Activated gamma-delta T cell treated with Interleukin-2 at 50 U/mL for 16 hours (primary cell): ENCODE measurements at regions not wholly inside any gene's neighbourhood (a gene's known extent, or its start where the extent isn't known, plus 50 kb on each side); places are given as distances from the start of the nearest gene placed in this dataset.
"Not testable (repeated sequence)": the region's sequence is repeated elsewhere in the genome, so short reads cannot be mapped to it uniquely, and the experiment has no call there.

Source experiments
- DNase-seq: peaks from one replicate; pipeline ENCODE4 v3.0.0-alpha.2; 2020

GRCh38 chr1:239952348-239953308 is 139.1 kb upstream of the FMN2 start:
- DNase-seq: no peak

DNA sequence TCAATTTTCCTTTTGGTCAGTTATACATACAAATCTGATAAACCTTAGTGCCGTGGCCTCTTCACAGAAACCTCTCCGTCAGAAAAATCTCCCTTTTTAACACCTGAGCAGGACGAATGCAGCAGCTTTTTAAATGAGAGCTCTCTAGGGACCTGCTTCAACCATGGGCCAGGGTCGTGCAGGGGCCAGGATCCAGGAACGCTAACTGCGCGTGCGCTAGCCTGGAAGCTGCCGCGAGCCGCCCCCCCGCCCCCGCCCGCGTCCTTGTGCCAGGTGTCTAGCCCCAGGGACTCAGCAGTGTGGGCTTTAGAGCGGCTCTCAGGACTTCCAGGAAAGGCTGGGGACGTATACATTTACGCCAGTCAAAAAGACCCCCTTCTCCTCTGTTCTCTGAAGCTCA is 136.8 kb upstream of the FMN2 start:
- DNase-seq: no peak

DNA sequence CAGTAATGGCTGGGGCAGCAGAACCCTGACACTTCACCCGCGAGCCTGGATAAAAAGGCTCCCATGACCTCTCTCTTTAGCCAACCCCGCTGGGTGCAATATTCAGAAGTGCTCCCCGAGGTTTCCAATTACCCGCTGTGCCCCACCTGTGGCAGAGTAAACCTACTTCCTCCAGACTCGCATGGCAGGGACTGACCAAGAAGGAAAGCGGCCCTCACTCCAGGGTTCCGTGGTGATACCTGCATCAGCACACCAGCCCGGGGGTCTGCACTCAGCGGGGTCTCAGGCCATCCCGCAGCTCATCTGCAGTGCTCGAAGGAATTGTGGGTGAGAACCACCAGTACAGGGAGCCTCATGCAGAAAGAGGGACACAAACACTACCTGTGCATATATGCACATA is 136.3 kb upstream of the FMN2 start:
- DNase-seq: no peak

GRCh38 chr1:239956263-239956662 is 135.4 kb upstream of the FMN2 start:
- DNase-seq: no peak

DNA sequence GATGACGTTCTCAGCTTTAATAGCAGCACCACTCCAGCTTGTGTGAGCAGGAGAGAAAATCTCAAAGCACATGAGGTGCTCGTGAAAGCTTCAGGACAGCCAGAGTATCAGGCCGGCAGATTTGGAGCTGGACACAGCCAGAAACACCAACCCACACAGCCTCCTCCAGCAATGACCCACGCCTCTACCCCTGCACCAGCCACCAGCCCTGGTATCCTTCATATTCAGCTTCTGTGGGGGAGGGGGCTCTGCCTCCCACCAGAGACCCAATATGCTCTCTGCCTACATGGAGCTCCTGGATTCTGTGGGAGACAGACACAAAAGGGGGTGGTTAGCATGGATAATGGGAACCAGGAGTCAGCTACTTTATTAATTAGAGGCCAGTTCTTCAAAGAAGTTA is 133.6 kb upstream of the FMN2 start:
- DNase-seq: no peak

DNA sequence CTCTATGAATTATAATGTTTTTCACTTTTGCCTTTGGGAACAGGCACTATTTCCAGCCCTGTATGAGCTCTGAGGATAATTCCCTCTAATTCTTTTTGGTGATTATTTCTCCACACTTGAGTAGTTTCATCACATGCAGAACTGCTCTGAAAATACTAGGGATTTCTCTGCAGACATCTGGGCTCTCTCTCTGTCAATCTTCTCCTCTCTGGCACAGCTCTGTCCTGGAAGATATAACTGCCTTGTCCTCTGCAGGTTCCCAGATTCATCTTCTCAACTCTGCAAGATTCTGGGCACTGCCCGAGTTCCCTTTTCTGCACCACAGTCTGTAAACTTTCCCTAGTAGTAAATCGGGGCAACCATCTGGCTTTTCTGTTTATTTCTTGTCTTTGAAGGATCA is 131.3 kb upstream of the FMN2 start:
- no peak for DNase-seq

DNA sequence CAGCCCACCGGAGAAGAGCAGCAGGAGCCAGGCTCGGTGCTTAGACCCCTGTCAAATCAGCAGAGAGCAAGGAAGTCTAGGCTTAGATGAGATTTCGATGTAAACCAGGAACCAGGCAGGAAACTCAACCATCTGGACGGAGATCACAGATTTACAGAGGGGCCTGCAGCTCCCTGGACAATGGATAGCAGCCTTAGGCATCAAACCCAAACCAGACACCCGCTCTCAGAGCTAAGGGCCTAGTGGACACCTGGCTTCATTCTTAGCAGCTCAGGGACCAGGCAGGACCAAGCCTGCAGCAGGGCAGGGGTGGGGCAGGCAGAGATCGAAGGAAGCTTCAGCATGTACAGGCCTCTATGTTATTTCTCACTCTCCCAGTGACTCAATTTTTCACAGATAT is 127.8 kb upstream of the FMN2 start:
- no peak for DNase-seq

- DNase-seq: peak; percentile 42
Observed at GRCh38 chr1:239976130-239976968, 115.3 kb upstream of the FMN2 start.

DNA sequence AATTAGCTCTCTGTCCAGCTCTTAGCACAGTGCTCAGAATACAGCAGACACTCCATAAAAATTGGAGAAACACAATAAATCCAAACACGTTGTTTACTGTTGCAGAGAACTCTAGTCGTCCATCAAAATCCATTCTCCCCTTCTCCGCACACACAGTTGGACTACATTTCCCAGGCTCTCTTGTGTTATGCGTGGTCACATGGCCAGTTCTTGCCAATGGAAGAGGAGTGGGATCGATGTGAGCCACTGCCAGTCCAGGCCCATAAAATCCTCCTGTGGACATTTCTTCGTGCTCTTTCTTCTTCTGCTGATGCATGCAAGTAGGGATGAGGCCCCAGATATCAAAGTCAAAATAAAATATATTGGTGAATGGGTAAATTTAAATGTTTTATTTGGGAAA is 114.3 kb upstream of the FMN2 start:
- DNase-seq: no peak

DNA sequence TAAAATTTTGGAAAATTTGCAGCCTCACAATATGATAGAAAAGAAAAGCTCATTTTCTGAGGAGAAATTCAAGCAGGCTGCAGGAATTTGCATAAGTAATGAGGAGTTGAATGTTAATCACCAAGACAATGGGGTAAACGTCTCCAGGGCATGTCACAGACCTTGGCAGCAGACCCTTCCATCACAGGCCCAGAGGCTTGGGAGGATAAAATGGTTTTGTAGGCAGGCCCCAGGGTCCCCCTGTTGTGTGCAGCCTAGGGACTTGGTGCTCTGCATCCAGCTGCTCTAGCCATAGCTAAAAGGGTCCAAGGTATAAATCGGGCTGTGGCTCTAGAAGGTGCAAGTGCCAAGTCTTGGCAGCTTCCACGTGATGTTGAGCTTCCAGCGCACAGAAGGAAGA is 112.2 kb upstream of the FMN2 start:
- no peak for DNase-seq

DNA sequence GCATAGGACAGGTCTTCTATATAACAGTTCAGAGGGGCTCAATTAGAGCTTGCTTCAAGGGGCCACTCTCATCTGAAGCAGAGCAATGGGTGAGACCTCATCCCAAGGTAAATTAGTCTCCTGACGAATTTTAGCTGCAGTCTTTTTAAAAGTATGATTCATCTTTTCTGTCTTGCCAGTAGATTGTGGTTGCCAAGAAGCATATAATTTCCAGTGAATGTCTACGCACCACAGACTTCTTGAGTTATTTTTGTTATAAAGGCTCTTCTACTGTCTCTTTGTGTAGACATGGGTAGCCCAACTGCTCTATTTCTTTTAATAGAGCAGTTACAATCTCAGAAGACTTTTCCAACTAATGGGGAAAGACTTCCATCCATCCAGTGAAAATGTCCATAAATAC is 108.9 kb upstream of the FMN2 start:
- DNase-seq: no peak

DNA sequence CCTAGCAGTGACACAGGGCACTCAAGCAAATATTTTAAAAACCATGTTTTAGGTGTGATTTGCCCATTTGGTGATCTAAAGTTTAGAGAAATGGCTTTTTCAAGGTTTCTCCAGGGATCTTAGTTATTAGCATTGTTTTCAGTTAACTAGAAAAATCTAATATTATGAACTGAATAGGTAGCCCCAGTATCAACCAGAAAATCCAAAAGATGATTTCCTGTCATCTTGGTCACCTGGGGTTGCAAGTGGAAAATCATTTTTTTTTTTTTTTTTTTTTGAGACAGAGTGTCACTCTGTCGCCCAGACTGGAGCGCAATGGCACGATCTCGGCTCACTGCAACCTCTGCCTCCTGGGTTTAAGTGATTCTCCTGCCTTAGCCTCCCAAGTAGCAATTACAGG is 106.6 kb upstream of the FMN2 start:
- no peak for DNase-seq

GRCh38 chr1:239987103-239987745 is 104.5 kb upstream of the FMN2 start:
- no peak for DNase-seq

DNA sequence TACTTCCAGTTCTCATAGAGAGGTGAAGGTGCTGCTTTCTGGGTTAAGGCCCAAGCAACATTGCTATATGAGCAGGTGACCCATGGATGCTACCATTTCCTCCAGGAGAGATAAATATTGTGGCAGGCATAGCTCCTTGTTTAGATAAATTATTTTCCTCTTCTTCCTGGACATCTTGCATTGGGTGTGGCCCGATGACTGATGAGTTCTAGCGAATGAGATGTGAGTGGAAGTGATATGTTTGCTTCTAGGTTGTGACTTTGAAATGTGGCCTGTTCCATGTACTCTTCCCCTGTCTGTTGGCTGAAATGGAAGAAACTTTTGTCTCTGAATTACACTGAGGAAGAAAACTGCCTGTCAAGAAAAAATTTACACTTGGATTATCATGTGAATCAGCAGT is 101.7 kb upstream of the FMN2 start:
- DNase-seq: no peak

DNA sequence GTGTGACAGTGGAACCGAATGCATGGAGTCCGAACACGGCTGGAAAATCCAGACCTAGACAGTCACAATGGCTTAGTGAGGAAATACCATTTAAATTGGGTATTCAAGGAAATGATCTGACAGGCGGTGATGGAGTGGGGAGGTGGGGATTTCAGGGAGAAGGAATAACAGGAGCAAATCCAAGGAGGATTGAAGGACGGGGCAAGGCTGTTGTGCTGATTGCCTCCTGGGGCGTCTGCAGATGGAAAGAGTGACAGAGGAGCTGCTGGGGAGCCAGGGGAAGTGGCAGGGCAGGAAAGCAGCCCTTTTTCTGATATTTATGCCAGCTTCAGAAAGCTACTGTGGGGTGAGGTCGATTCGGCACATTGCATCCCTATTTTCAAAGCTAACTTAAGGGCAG is 99.1 kb upstream of the FMN2 start:
- DNase-seq: not testable (repeated sequence)

DNA sequence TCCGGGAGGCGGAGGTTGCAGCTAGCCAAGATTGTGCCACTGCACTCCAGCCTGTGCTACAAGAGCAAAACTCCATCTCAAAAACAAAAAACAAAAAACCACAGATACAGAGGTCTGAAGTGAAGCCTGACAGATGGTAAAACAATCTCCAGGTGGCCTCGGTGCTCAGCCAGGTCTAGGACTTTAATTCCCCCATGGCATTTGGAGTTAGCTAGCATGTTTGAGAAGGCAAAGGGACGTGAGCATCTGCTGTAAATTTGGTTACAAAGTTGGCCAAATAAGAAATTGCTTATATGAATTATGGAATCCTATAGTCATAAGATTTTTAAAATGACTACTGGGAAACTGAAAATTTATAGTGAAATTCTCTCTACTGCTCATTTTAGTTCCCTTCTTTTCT is 98.3 kb upstream of the FMN2 start:
- no peak for DNase-seq

- DNase-seq: no peak
Observed at GRCh38 chr1:239995281-239995680, 96.4 kb upstream of the FMN2 start.

DNA sequence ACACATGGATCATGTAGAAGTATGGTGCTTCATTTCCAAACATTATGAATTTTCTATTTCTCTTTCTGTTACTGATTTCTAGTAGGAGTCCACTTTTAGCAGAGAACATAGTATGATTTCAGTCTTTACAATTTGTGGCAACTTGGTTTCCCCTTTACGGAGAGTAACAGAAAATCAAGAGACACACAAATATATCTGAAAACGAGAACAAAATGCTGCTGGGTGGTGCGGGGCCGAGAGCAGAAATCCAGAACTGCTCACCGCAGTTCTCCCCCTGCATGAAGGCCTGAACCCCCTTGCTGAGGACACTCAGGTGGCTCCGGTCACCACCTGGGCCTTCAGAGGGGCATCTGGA is 94.5 kb upstream of the FMN2 start:
- DNase-seq: no peak

GRCh38 chr1:239997515-239998311 is 94.0 kb upstream of the FMN2 start:
- DNase-seq: no peak

DNA sequence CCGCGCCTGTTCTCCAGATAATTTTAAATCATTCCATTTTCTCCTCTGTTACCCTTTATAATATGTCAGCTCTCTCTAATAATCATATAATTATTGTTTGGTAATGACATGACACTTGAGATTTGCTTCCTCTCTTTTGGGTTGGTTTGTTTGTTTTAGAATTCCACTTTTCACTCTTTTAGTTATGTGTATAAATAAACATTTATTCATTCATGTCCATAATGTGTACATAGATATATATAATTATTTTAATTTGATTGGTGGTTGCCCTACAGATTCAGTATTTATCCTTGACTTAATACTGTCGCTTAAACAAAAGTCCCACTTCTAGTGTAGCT is 93.4 kb upstream of the FMN2 start:
- DNase-seq: no peak

DNA sequence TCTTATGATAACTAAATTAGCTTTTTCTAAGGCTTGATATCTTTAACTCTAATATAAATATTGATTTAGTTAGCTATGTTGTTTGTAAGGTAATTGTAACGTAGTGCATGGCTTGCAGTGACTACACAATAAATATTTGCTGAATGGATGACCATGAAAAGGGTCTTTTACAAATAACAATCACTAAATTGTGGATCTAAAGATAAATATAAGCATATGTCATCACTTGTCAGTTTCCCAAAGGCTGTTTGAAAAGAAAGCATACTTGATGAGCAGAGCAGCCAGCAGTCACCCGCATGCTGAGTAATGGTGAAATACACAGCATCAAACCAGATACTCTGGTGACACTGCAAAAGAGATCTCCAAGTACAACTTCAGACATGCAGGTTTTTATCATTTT is 92.5 kb upstream of the FMN2 start:
- DNase-seq: no peak

DNA sequence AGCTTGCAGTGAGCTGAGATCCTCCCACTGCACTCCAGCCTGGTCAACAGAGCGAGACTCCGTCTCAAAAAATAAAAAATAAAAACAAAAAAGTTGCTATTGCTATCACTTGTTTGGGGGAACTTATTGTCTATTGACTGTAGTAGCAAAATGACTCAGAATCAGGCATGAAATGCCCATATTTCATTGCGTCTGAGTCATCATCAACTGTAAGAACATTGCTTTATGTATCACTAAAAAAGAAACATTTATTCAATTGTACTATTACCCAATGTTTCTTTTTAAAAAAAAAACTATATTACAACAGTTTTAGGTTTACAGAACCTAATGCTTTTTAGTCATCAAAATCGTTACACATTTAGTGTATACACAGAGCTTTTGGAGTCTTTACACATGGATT is 91.0 kb upstream of the FMN2 start:
- DNase-seq: no peak

- DNase-seq: no peak
Observed at GRCh38 chr1:240001177-240001740, 90.4 kb upstream of the FMN2 start.
